CD4-positive, alpha-beta T cell (primary cell): ENCODE measurements at regions not wholly inside any gene's neighbourhood (a gene's known extent, or its start where the extent isn't known, plus 50 kb on each side); places are given as distances from the start of the nearest gene placed in this dataset.
"Not testable (repeated sequence)": the region's sequence is repeated elsewhere in the genome, so short reads cannot be mapped to it uniquely, and the experiment has no call there.

Experiments
- ATAC-seq: fragments of 200-7000 bp; cut with Tn5 transposase; one replicate; pipeline ENCODE4 v1.10.0; 2022; ENCODE audit warnings: mild to moderate bottlenecking; ENCODE audit not compliant: poor library complexity
- CTCF ChIA-PET: fragments of 350-600 bp; sonication (Branson Sonifier 250); formaldehyde crosslinking; loops from one replicate; lab custom pipeline; 2021; ENCODE audit warnings: antibody characterized with exemption, inconsistent platforms; lab: Charles Lee
- POLR2A ChIA-PET: fragments of 350-600 bp; sonication (Branson Sonifier 250); formaldehyde crosslinking; loops from one replicate; lab custom pipeline; 2021; ENCODE audit warnings: antibody characterized with exemption, inconsistent platforms; lab: Charles Lee
- DNase-seq, 14 experiments: peaks; one replicate each; pipeline ENCODE4 v3.0.0-alpha.2; 2013 to 2020; ENCODE audit warnings: mixed read lengths in 2 of 14
- H3K27ac ChIP-seq, 2 donors: one replicate each; pipeline versions ENCODE4 v1.5.1 to v1.7.0; 2013; ENCODE audit warnings: low read length in 2 of 2, low read depth in 1 of 2, mild to moderate bottlenecking in 1 of 2
- H3K27me3 ChIP-seq, 2 experiments: 1 replicate in 1 of 2; 2 replicates in 1 of 2; pipeline versions ENCODE4 v1.6.1 to v1.7.0; 2013; ENCODE audit warnings: low read length in 2 of 2, control low read depth in 1 of 2, mild to moderate bottlenecking in 1 of 2, moderate library complexity in 1 of 2; ENCODE audit not compliant: insufficient read depth in 2 of 2, control insufficient read depth in 1 of 2
- H3K36me3 ChIP-seq: one replicate; pipeline ENCODE4 v1.6.1; 2013; ENCODE audit warnings: low read length, control low read depth; ENCODE audit not compliant: insufficient read depth
- H3K4me1 ChIP-seq: one replicate; pipeline ENCODE4 v1.6.1; 2013; ENCODE audit warnings: low read length, control low read depth; ENCODE audit not compliant: insufficient read depth
- H3K4me3 ChIP-seq: one replicate; pipeline ENCODE4 v1.5.1; 2013; ENCODE audit warnings: mild to moderate bottlenecking, low read length, moderate library complexity
- H3K9me3 ChIP-seq, 2 experiments: 1 replicate in 1 of 2; 2 replicates in 1 of 2; pipeline versions ENCODE4 v1.6.1 to v1.7.0; 2013; ENCODE audit warnings: low read length in 2 of 2, mild to moderate bottlenecking in 2 of 2, control low read depth in 1 of 2, moderate library complexity in 1 of 2; ENCODE audit not compliant: control insufficient read depth in 1 of 2, insufficient read depth in 1 of 2
- H3K27ac Mint-ChIP-seq: one replicate; pipeline ENCODE4 v1.8.0; 2020; ENCODE audit warnings: mixed read lengths
- H3K27me3 Mint-ChIP-seq: one replicate; pipeline ENCODE4 v1.8.0; 2021; ENCODE audit warnings: mixed read lengths
- H3K36me3 Mint-ChIP-seq: one replicate; pipeline ENCODE4 v1.8.0; 2021; ENCODE audit warnings: low read depth, mixed read lengths
- H3K4me1 Mint-ChIP-seq: one replicate; pipeline ENCODE4 v1.8.0; 2021; ENCODE audit warnings: low read depth, mixed read lengths
- H3K4me3 Mint-ChIP-seq: one replicate; pipeline ENCODE4 v1.8.0; 2020; ENCODE audit warnings: mild to moderate bottlenecking, mixed read lengths
- H3K9me3 Mint-ChIP-seq: one replicate; pipeline ENCODE4 v1.8.0; 2020; ENCODE audit warnings: mixed read lengths
- intact Hi-C, 2 experiments: fragments of 100-400 bp; cut with DNase I in 1 of 2; cut with micrococcal nuclease in 1 of 2; formaldehyde crosslinking; loops; one replicate each; pipeline versions ENCODE4 v1.15.1 to v1.9.0; 2023 to 2025; cut with DNase I, micrococcal nuclease
- TF ChIP-seq, protein P1 (sequence below): fragments of 200-600 bp; IDR thresholded peaks from one replicate; pipeline ENCODE4 v1.8.0; 2022; ENCODE audit warnings: antibody characterized with exemption, mild to moderate bottlenecking

GRCh38 chr14:42488965-42489364, 882.3 kb downstream of the LRFN5 start:
- Mint-ChIP-seq H3K27ac (no peak overlapping the region), H3K36me3 (no peaks in the 10 kb centered on the region), H3K4me1 (no peaks in the 10 kb centered on the region), H3K27me3 (no peaks in the 10 kb centered on the region), H3K4me3 (no peak overlapping the region), H3K9me3 (peaks cover 9% of the 10 kb centered on the region)
- Histone ChIP-seq H3K27me3 (no peaks in the 10 kb centered on the region), H3K36me3 (no peaks in the 10 kb centered on the region), H3K4me3 (no peak overlapping the region), H3K27ac (no peak overlapping the region), H3K9me3 (peaks cover 0 to 11% of the 10 kb centered on the region in 2 experiments), H3K4me1 (no peaks in the 10 kb centered on the region)
- intact Hi-C loops, result no loop called here
- ATAC-seq (no peak), DNase-seq (no peak)
- ChIA-PET POLR2A (no interaction called here), CTCF (no interaction called here)
- TF ChIP-seq, protein P1, sequence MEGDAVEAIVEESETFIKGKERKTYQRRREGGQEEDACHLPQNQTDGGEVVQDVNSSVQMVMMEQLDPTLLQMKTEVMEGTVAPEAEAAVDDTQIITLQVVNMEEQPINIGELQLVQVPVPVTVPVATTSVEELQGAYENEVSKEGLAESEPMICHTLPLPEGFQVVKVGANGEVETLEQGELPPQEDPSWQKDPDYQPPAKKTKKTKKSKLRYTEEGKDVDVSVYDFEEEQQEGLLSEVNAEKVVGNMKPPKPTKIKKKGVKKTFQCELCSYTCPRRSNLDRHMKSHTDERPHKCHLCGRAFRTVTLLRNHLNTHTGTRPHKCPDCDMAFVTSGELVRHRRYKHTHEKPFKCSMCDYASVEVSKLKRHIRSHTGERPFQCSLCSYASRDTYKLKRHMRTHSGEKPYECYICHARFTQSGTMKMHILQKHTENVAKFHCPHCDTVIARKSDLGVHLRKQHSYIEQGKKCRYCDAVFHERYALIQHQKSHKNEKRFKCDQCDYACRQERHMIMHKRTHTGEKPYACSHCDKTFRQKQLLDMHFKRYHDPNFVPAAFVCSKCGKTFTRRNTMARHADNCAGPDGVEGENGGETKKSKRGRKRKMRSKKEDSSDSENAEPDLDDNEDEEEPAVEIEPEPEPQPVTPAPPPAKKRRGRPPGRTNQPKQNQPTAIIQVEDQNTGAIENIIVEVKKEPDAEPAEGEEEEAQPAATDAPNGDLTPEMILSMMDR, result no peak

DNA sequence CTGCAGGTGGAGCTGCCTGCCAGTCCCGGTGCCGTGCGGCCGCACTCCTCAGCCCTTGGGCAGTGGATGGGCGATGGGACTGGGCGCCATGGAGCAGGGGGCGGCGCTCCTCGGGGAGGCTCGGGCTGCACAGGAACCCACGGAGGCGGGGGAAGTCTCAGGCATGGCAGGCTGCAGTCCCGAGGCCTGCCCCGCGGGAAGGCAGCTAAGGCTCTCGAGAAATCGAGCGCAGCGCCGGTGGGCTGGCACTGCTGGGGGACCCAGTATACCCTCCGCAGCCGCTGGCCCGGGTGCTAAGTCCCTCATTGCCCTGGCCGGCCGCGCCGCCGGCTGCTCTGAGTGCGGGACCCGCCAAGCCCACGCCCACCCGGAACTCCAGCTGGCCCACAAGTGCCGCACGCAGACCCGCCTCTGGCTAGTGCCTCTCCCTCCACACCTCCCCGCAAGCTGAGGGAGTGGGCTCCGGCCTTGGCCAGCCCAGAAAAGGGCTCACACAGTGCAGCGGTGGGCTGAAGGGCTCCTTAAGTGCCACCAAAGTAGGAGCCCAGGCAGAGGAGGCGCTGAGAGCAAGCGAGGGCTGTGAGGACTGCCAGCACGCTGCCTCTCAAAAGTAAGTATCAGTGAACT, 875.8 kb downstream of the LRFN5 start:
- intact Hi-C loops, result not testable (repeated sequence)

GRCh38 chr14:42481714-42482113, 875.0 kb downstream of the LRFN5 start:
- H3K36me3 Mint-ChIP-seq, H3K27ac Mint-ChIP-seq, ATAC-seq, H3K27me3 Mint-ChIP-seq, H3K36me3 ChIP-seq, H3K27me3 ChIP-seq, POLR2A ChIA-PET, H3K27ac ChIP-seq, H3K4me1 ChIP-seq, H3K4me1 Mint-ChIP-seq, H3K4me3 ChIP-seq, H3K4me3 Mint-ChIP-seq, H3K9me3 Mint-ChIP-seq, intact Hi-C loops, DNase-seq: not testable (repeated sequence)
- CTCF ChIA-PET, result interaction anchor here (1.5 kb wide), 1 partner anchor 8 kb away, joined by 4 read pairs; no protein-coding TSS in a partner anchor
- H3K9me3 ChIP-seq, result peaks cover 0 to 17% of the 10 kb centered on the region in 2 experiments

More for the DNA sequence above, 875.8 kb downstream of the LRFN5 start:
- H3K36me3 Mint-ChIP-seq, H3K27ac ChIP-seq, DNase-seq, H3K27ac Mint-ChIP-seq, CTCF ChIA-PET, POLR2A ChIA-PET, H3K4me3 ChIP-seq, ATAC-seq, H3K27me3 ChIP-seq, H3K36me3 ChIP-seq, H3K4me1 Mint-ChIP-seq, H3K4me1 ChIP-seq, H3K27me3 Mint-ChIP-seq, H3K4me3 Mint-ChIP-seq, H3K9me3 Mint-ChIP-seq: not testable (repeated sequence)
- peaks cover 0 to 17% of the 10 kb centered on the region in 2 experiments for H3K9me3 ChIP-seq

DNA sequence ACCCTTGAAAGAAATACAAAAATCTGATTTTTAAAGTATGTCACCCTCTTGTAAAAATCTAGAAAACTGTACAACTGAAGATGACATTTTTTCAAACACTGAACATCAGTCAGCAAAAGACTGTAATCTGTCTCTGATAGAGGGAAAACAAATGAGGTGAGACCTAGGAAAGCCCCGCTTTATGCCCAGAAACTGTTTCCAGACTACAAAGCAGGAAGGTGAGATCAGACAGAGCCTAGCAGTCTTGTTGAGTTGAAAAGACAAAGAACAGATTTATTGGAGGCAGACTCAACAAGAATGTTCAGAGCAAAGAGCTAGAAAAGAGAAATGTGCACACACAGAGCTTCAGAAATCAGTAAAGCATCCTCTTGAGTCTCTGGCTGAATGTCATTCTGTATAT, 873.6 kb downstream of the LRFN5 start:
- Histone ChIP-seq H3K9me3 (peaks cover 0 to 14% of the 10 kb centered on the region in 2 experiments), H3K4me1 (no peaks in the 10 kb centered on the region), H3K27me3 (no peaks in the 10 kb centered on the region), H3K27ac (no peak overlapping the region), H3K4me3 (no peak overlapping the region), H3K36me3 (no peaks in the 10 kb centered on the region)
- TF ChIP-seq, protein P1, result no peak
- Mint-ChIP-seq H3K36me3 (no peaks in the 10 kb centered on the region), H3K4me1 (no peaks in the 10 kb centered on the region), H3K9me3 (peaks cover 2% of the 10 kb centered on the region), H3K27ac (no peak overlapping the region), H3K27me3 (no peaks in the 10 kb centered on the region), H3K4me3 (no peak overlapping the region)
- ChIA-PET CTCF (interaction anchor here (1.5 kb wide), 1 partner anchor 10 kb away, joined by 4 read pairs; no protein-coding TSS in a partner anchor), POLR2A (no interaction called here)
- DNase-seq (no peak), ATAC-seq (no peak)
- intact Hi-C loops, result no loop called here
